RWPE1 (cell line): ENCODE measurements at regions not wholly inside any gene's neighbourhood (a gene's known extent, or its start where the extent isn't known, plus 50 kb on each side); places are given as distances from the start of the nearest gene placed in this dataset.
A peak's percentile ranks its signal among the peaks of the same experiment; 100 is the strongest.

Experiments used
- CTCF ChIA-PET: fragments of 350-600 bp; sonication (Branson Sonifier 250); formaldehyde crosslinking; extraction: SDS; loops from one replicate; lab custom pipeline; 2021; lab: Yijun Ruan, JAX
- POLR2A ChIA-PET: fragments of 400-600 bp; formaldehyde crosslinking; extraction: SDS; loops from one replicate; lab custom pipeline; 2020; ENCODE audit warnings: antibody characterized with exemption; ENCODE audit not compliant: low non-redundant PET; lab: Yijun Ruan, JAX
- DNase-seq: peaks from one replicate; pipeline ENCODE4 v3.0.0; 2012; ENCODE audit warnings: low spot score
- H3K27ac ChIP-seq: fragments of 450-650 bp; 2 replicates; pipeline ENCODE4 v1.5.1; 2017
- TF ChIP-seq, protein P1 (sequence below): fragments of 450-650 bp; conservative IDR thresholded peaks from 2 replicates; pipeline ENCODE4 v1.5.1; 2017; ENCODE audit warnings: low read depth, mild to moderate bottlenecking

- TF ChIP-seq, protein P1, sequence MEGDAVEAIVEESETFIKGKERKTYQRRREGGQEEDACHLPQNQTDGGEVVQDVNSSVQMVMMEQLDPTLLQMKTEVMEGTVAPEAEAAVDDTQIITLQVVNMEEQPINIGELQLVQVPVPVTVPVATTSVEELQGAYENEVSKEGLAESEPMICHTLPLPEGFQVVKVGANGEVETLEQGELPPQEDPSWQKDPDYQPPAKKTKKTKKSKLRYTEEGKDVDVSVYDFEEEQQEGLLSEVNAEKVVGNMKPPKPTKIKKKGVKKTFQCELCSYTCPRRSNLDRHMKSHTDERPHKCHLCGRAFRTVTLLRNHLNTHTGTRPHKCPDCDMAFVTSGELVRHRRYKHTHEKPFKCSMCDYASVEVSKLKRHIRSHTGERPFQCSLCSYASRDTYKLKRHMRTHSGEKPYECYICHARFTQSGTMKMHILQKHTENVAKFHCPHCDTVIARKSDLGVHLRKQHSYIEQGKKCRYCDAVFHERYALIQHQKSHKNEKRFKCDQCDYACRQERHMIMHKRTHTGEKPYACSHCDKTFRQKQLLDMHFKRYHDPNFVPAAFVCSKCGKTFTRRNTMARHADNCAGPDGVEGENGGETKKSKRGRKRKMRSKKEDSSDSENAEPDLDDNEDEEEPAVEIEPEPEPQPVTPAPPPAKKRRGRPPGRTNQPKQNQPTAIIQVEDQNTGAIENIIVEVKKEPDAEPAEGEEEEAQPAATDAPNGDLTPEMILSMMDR = peak; percentile 13; the same call in 1 of the 2 replicates
Observed at GRCh38 chr3:194204042-194204987, 68.4 kb downstream of the HES1 start.

GRCh38 chr3:194205675-194206133, 69.8 kb downstream of the HES1 start:
- POLR2A ChIA-PET = no interaction called here
- DNase-seq = no peak
- TF ChIP-seq, protein P1 = no peak
- CTCF ChIA-PET = interaction anchor here (0.6 kb wide), 1 partner anchor 259 kb away, joined by 3 read pairs; no protein-coding TSS in a partner anchor
- H3K27ac ChIP-seq = no peak overlapping the region

More at GRCh38 chr3:194204042-194204987, 68.4 kb downstream of the HES1 start:
- ChIA-PET POLR2A (interaction anchor here (0.5 kb wide), 1 partner anchor 31 kb away, joined by 3 read pairs; no protein-coding TSS in a partner anchor), CTCF (interaction anchor here (0.6 to 1.7 kb wide), 4 partner anchors 35 to 666 kb away, joined by 3 to 5 read pairs (median 4); no protein-coding TSS in a partner anchor)
- peak overlapping the region; percentile 75 for H3K27ac ChIP-seq
- DNase-seq = peak; percentile 33

DNA sequence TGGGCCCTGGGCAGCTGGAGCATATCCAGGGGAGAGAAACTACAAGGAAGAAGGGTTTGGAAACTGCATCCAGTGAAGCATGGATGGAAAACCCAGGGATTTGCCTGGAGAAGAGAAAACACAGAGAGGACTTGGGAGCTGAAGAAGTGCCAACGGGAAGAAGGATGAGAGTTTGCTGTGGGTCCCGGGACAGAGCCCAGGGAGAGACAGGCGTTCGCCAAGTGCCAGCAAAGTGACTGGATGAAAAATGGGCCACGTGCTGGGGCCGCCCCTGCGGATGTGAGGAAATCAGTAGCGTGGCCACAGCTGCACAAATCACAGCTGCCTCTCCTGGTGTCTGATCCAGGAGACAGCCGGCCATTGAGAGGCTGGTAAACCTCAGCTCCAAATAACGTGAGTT, 70.4 kb downstream of the HES1 start:
- POLR2A ChIA-PET = no interaction called here
- DNase-seq = no peak
- TF ChIP-seq, protein P1 = no peak
- no peak overlapping the region for H3K27ac ChIP-seq
- CTCF ChIA-PET = interaction anchor here (0.6 kb wide), 1 partner anchor 260 kb away, joined by 3 read pairs; no protein-coding TSS in a partner anchor

GRCh38 chr3:194208709-194209108, 72.8 kb downstream of the HES1 start:
- no peak for DNase-seq
- no peak overlapping the region for H3K27ac ChIP-seq
- ChIA-PET CTCF (no interaction called here), POLR2A (no interaction called here)
- TF ChIP-seq, protein P1 = no peak

- no peak overlapping the region for H3K27ac ChIP-seq
- POLR2A ChIA-PET = no interaction called here
Observed at GRCh38 chr3:194212161-194212844, 76.4 kb downstream of the HES1 start.

More at GRCh38 chr3:194212161-194212844, 76.4 kb downstream of the HES1 start:
- TF ChIP-seq, protein P1 = no peak
- CTCF ChIA-PET = no interaction called here
- no peak for DNase-seq
